Neural crest cell (in vitro differentiated cells): ENCODE measurements at regions not wholly inside any gene's neighbourhood (a gene's known extent, or its start where the extent isn't known, plus 50 kb on each side); places are given as distances from the start of the nearest gene placed in this dataset.

ENCODE experiments used
- DNase-seq: peaks from one replicate; pipeline ENCODE4 v3.0.0; 2021; ENCODE audit warnings: low read depth, mixed read lengths, low spot score
- H3K27ac Mint-ChIP-seq: one replicate; pipeline ENCODE4 v1.8.0; 2021; ENCODE audit warnings: mild to moderate bottlenecking, mixed read lengths; ENCODE audit not compliant: unreplicated experiment
- H3K27me3 Mint-ChIP-seq: 2 replicates; pipeline ENCODE4 v1.8.0; 2021; ENCODE audit warnings: low read depth, mild to moderate bottlenecking, mixed read lengths
- H3K36me3 Mint-ChIP-seq: 2 replicates; pipeline ENCODE4 v1.8.0; 2021; ENCODE audit warnings: low read depth, mild to moderate bottlenecking, mixed read lengths
- H3K4me1 Mint-ChIP-seq: 2 replicates; pipeline ENCODE4 v1.8.0; 2021; ENCODE audit warnings: mixed read lengths
- H3K4me3 Mint-ChIP-seq: one replicate; pipeline ENCODE4 v1.8.0; 2021; ENCODE audit warnings: mild to moderate bottlenecking, mixed read lengths
- H3K9me3 Mint-ChIP-seq: 2 replicates; pipeline ENCODE4 v1.8.0; 2021; ENCODE audit warnings: mixed read lengths
- CTCF ChIP-seq: fragments of 200-600 bp; sonication (generic); conservative IDR thresholded peaks from 2 replicates; pipeline ENCODE4 v1.5.0; 2021; ENCODE audit warnings: antibody characterized with exemption, mild to moderate bottlenecking

- TF ChIP-seq CTCF, result no peak
- no peak for DNase-seq
- no peaks in the 10 kb centered on the region for H3K27me3 Mint-ChIP-seq
- no peak overlapping the region for H3K27ac Mint-ChIP-seq
- H3K4me1 Mint-ChIP-seq, result no peaks in the 10 kb centered on the region
- no peaks in the 10 kb centered on the region for H3K36me3 Mint-ChIP-seq
- no peaks in the 10 kb centered on the region for H3K9me3 Mint-ChIP-seq
- H3K4me3 Mint-ChIP-seq, result no peak overlapping the region
Observed at GRCh38 chr18:1994471-1994870, 576.8 kb downstream of the METTL4 start.

- Mint-ChIP-seq H3K27ac (no peak overlapping the region), H3K9me3 (no peaks in the 10 kb centered on the region), H3K4me3 (no peak overlapping the region), H3K36me3 (no peaks in the 10 kb centered on the region), H3K4me1 (no peaks in the 10 kb centered on the region), H3K27me3 (no peaks in the 10 kb centered on the region)
- DNase-seq, result no peak
- TF ChIP-seq CTCF, result no peak
Observed at GRCh38 chr18:1995041-1995612, 576.2 kb downstream of the METTL4 start.

- H3K4me3 Mint-ChIP-seq, result no peak overlapping the region
- peaks cover 11% of the 10 kb centered on the region for H3K4me1 Mint-ChIP-seq
- no peaks in the 10 kb centered on the region for H3K27me3 Mint-ChIP-seq
- H3K27ac Mint-ChIP-seq, result no peak overlapping the region
- no peak for DNase-seq
- TF ChIP-seq CTCF, result no peak
- H3K36me3 Mint-ChIP-seq, result no peaks in the 10 kb centered on the region
- H3K9me3 Mint-ChIP-seq, result no peaks in the 10 kb centered on the region
Observed at GRCh38 chr18:1998121-1998520, 573.2 kb downstream of the METTL4 start.

- DNase-seq, result no peak
- no peak for TF ChIP-seq CTCF
- Mint-ChIP-seq H3K27ac (no peak overlapping the region), H3K27me3 (no peaks in the 10 kb centered on the region), H3K4me3 (no peak overlapping the region), H3K36me3 (no peaks in the 10 kb centered on the region), H3K9me3 (no peaks in the 10 kb centered on the region), H3K4me1 (peaks cover 11% of the 10 kb centered on the region)
Observed at GRCh38 chr18:1999387-1999786, 571.9 kb downstream of the METTL4 start.

- no peak for DNase-seq
Observed at GRCh38 chr18:2002151-2002550, 569.2 kb downstream of the METTL4 start.

More at GRCh38 chr18:2002151-2002550, 569.2 kb downstream of the METTL4 start:
- Mint-ChIP-seq H3K36me3 (no peaks in the 10 kb centered on the region), H3K4me1 (peaks cover 11% of the 10 kb centered on the region), H3K27me3 (no peaks in the 10 kb centered on the region), H3K4me3 (no peak overlapping the region), H3K27ac (no peak overlapping the region), H3K9me3 (no peaks in the 10 kb centered on the region)
- TF ChIP-seq CTCF, result no peak
